Right kidney (tissue), 1 donor: ENCODE measurements at regions not wholly inside any gene's neighbourhood (a gene's known extent, or its start where the extent isn't known, plus 50 kb on each side); places are given as distances from the start of the nearest gene placed in this dataset.
A peak's percentile ranks its signal among the peaks of the same experiment; 100 is the strongest.
"Not testable (repeated sequence)": the region's sequence is repeated elsewhere in the genome, so short reads cannot be mapped to it uniquely, and the experiment has no call there.

ENCODE experiments used
- DNase-seq: peaks from one replicate; pipeline ENCODE4 v3.0.0-alpha.2; 2016

- DNase-seq: not testable (repeated sequence)
Observed at GRCh38 chr9:40097992-40098391, 742.5 kb downstream of the SPATA31A1 start.

- DNase-seq: peak; percentile 75
Observed at GRCh38 chr9:40106003-40106782, 750.7 kb downstream of the SPATA31A1 start.

GRCh38 chr9:40106783-40107248, 751.3 kb downstream of the SPATA31A1 start:
- not testable (repeated sequence) for DNase-seq

GRCh38 chr9:40107251-40107650, 751.8 kb downstream of the SPATA31A1 start:
- not testable (repeated sequence) for DNase-seq

GRCh38 chr9:40108465-40108864, 753.0 kb downstream of the SPATA31A1 start:
- DNase-seq: not testable (repeated sequence)

GRCh38 chr9:40110751-40111150, 755.3 kb downstream of the SPATA31A1 start:
- not testable (repeated sequence) for DNase-seq

GRCh38 chr9:40111571-40111970, 756.1 kb downstream of the SPATA31A1 start:
- DNase-seq: not testable (repeated sequence)

GRCh38 chr9:40130598-40130997, 775.1 kb downstream of the SPATA31A1 start:
- DNase-seq: not testable (repeated sequence)

- DNase-seq: not testable (repeated sequence)
Observed at GRCh38 chr9:40169204-40169603, 813.7 kb downstream of the SPATA31A1 start.

- not testable (repeated sequence) for DNase-seq
Observed at GRCh38 chr9:40173316-40173715, 817.8 kb downstream of the SPATA31A1 start.

- not testable (repeated sequence) for DNase-seq
Observed at GRCh38 chr9:40174035-40174434, 818.6 kb downstream of the SPATA31A1 start.

- not testable (repeated sequence) for DNase-seq
Observed at GRCh38 chr9:40177403-40177802, 821.9 kb downstream of the SPATA31A1 start.

GRCh38 chr9:40191403-40191802, 835.9 kb downstream of the SPATA31A1 start:
- not testable (repeated sequence) for DNase-seq

GRCh38 chr9:40192162-40192561, 836.7 kb downstream of the SPATA31A1 start:
- not testable (repeated sequence) for DNase-seq

GRCh38 chr9:40196165-40196714, 840.8 kb downstream of the SPATA31A1 start:
- not testable (repeated sequence) for DNase-seq

- not testable (repeated sequence) for DNase-seq
Observed at GRCh38 chr9:40196803-40197202, 841.3 kb downstream of the SPATA31A1 start.

- DNase-seq: not testable (repeated sequence)
Observed at GRCh38 chr9:40221596-40222233, 866.2 kb downstream of the SPATA31A1 start.

GRCh38 chr9:40222617-40223200, 867.2 kb downstream of the SPATA31A1 start:
- DNase-seq: not testable (repeated sequence)

GRCh38 chr9:40223353-40223752, 867.9 kb downstream of the SPATA31A1 start:
- DNase-seq: not testable (repeated sequence)
